Endothelial cell (in vitro differentiated cells): ENCODE measurements at regions not wholly inside any gene's neighbourhood (a gene's known extent, or its start where the extent isn't known, plus 50 kb on each side); places are given as distances from the start of the nearest gene placed in this dataset.

Experiments used
- DNase-seq: peaks from one replicate; pipeline ENCODE4 v3.0.0; 2021; ENCODE audit warnings: low spot score
- H3K27ac Mint-ChIP-seq: one replicate; pipeline ENCODE4 v1.8.0; 2021; ENCODE audit warnings: mixed read lengths, inconsistent platforms; ENCODE audit not compliant: unreplicated experiment
- H3K27me3 Mint-ChIP-seq: one replicate; pipeline ENCODE4 v1.8.0; 2021; ENCODE audit warnings: mild to moderate bottlenecking, moderate library complexity, mixed read lengths, inconsistent platforms; ENCODE audit not compliant: unreplicated experiment
- H3K36me3 Mint-ChIP-seq: one replicate; pipeline ENCODE4 v1.8.0; 2021; ENCODE audit warnings: mild to moderate bottlenecking, low read depth, mixed read lengths, inconsistent platforms; ENCODE audit not compliant: unreplicated experiment
- H3K4me1 Mint-ChIP-seq: one replicate; pipeline ENCODE4 v1.8.0; 2021; ENCODE audit warnings: mild to moderate bottlenecking, mixed read lengths, inconsistent platforms; ENCODE audit not compliant: unreplicated experiment
- H3K4me3 Mint-ChIP-seq: one replicate; pipeline ENCODE4 v1.8.0; 2021; ENCODE audit warnings: mild to moderate bottlenecking, mixed read lengths, inconsistent platforms; ENCODE audit not compliant: unreplicated experiment
- H3K9me3 Mint-ChIP-seq: one replicate; pipeline ENCODE4 v1.8.0; 2021; ENCODE audit warnings: mixed read lengths, inconsistent platforms; ENCODE audit not compliant: unreplicated experiment
- CTCF ChIP-seq: fragments of 200-600 bp; sonication (generic); IDR thresholded peaks from one replicate; pipeline ENCODE4 v1.5.0; 2021; ENCODE audit warnings: antibody characterized with exemption; ENCODE audit not compliant: unreplicated experiment

GRCh38 chr6:9878535-9878934 is 536.3 kb downstream of the TFAP2A start:
- no peak for DNase-seq
- Mint-ChIP-seq H3K27ac (no peak overlapping the region), H3K4me1 (no peaks in the 10 kb centered on the region), H3K9me3 (no peaks in the 10 kb centered on the region), H3K4me3 (no peak overlapping the region), H3K36me3 (no peaks in the 10 kb centered on the region), H3K27me3 (peaks cover 3% of the 10 kb centered on the region)
- no peak for TF ChIP-seq CTCF

GRCh38 chr6:9875605-9876353 is 539.1 kb downstream of the TFAP2A start:
- Mint-ChIP-seq H3K27ac (no peak overlapping the region), H3K9me3 (no peaks in the 10 kb centered on the region), H3K4me3 (no peak overlapping the region), H3K27me3 (peaks cover 3% of the 10 kb centered on the region), H3K4me1 (no peaks in the 10 kb centered on the region), H3K36me3 (no peaks in the 10 kb centered on the region)
- no peak for DNase-seq
- TF ChIP-seq CTCF, result no peak

- peaks cover 8% of the 10 kb centered on the region for H3K36me3 Mint-ChIP-seq
- no peak for TF ChIP-seq CTCF
- H3K4me1 Mint-ChIP-seq, result no peaks in the 10 kb centered on the region
- no peaks in the 10 kb centered on the region for H3K27me3 Mint-ChIP-seq
- H3K9me3 Mint-ChIP-seq, result peaks cover 8% of the 10 kb centered on the region
- peak overlapping the region; percentile 33 for H3K4me3 Mint-ChIP-seq
- H3K27ac Mint-ChIP-seq, result no peak overlapping the region
- DNase-seq, result no peak
These were observed 552.2 kb downstream of the TFAP2A start for GRCh38 chr6:9862603-9863167.

GRCh38 chr6:9851541-9852380 is 563.1 kb downstream of the TFAP2A start:
- Mint-ChIP-seq H3K4me3 (no peak overlapping the region), H3K4me1 (no peaks in the 10 kb centered on the region), H3K27ac (no peak overlapping the region), H3K36me3 (no peaks in the 10 kb centered on the region), H3K9me3 (no peaks in the 10 kb centered on the region), H3K27me3 (no peaks in the 10 kb centered on the region)
- TF ChIP-seq CTCF, result peak; percentile 46
- no peak for DNase-seq

GRCh38 chr6:9851006-9851405 is 563.9 kb downstream of the TFAP2A start:
- Mint-ChIP-seq H3K4me1 (no peaks in the 10 kb centered on the region), H3K4me3 (no peak overlapping the region), H3K36me3 (no peaks in the 10 kb centered on the region), H3K27ac (no peak overlapping the region), H3K9me3 (no peaks in the 10 kb centered on the region), H3K27me3 (no peaks in the 10 kb centered on the region)
- no peak for TF ChIP-seq CTCF
- DNase-seq, result no peak
